Osteocyte (in vitro differentiated cells): ENCODE measurements at regions not wholly inside any gene's neighbourhood (a gene's known extent, or its start where the extent isn't known, plus 50 kb on each side); places are given as distances from the start of the nearest gene placed in this dataset.

ENCODE experiments used
- DNase-seq: peaks from one replicate; pipeline ENCODE4 v3.0.0; 2021; ENCODE audit warnings: mixed read lengths; ENCODE audit not compliant: unreplicated experiment; ENCODE audit errors: extremely low spot score
- H3K27ac Mint-ChIP-seq: one replicate; pipeline ENCODE4 v1.8.0; 2021; ENCODE audit warnings: mild to moderate bottlenecking, mixed read lengths; ENCODE audit not compliant: unreplicated experiment
- H3K27me3 Mint-ChIP-seq: one replicate; pipeline ENCODE4 v1.8.0; 2021; ENCODE audit warnings: mixed read lengths; ENCODE audit not compliant: unreplicated experiment
- H3K36me3 Mint-ChIP-seq: one replicate; pipeline ENCODE4 v1.8.0; 2021; ENCODE audit warnings: mixed read lengths; ENCODE audit not compliant: unreplicated experiment
- H3K4me1 Mint-ChIP-seq: one replicate; pipeline ENCODE4 v1.8.0; 2021; ENCODE audit warnings: mixed read lengths; ENCODE audit not compliant: unreplicated experiment
- H3K4me3 Mint-ChIP-seq: one replicate; pipeline ENCODE4 v1.8.0; 2021; ENCODE audit warnings: mild to moderate bottlenecking, moderate library complexity, mixed read lengths; ENCODE audit not compliant: unreplicated experiment
- H3K9me3 Mint-ChIP-seq: one replicate; pipeline ENCODE4 v1.8.0; 2021; ENCODE audit warnings: mixed read lengths; ENCODE audit not compliant: unreplicated experiment
- TF ChIP-seq, protein P1 (sequence below): fragments of 200-600 bp; sonication (generic); IDR thresholded peaks from 2 replicates; pipeline ENCODE4 v1.5.0; 2021; ENCODE audit warnings: antibody characterized with exemption, mild to moderate bottlenecking, moderate library complexity

DNA sequence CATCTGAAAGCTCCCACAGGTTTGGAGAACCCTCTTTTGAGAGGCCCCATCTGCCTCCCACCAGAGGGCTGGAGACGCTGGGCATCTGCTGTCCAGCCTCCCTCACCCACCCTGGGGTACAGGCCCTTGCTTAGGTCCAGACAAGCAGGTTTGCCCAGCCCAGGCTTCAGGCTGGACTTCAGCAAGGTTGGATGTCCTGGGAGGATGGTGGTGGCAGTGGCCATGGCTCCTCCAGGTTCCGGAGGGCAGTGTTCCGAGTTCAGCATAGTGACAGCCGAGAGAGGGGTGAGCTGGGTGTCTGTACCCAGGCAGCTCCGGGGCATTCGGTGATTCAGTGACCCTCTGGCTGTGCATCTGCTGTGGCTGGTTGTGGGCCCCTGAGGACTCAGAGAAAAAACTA, 58.2 kb upstream of the HDAC4 start:
- H3K4me3 Mint-ChIP-seq: no peak overlapping the region
- H3K27ac Mint-ChIP-seq: no peak overlapping the region
- H3K9me3 Mint-ChIP-seq: peaks cover 20% of the 10 kb centered on the region
- DNase-seq: peak; percentile 68
- peaks cover 8% of the 10 kb centered on the region for H3K4me1 Mint-ChIP-seq
- no peaks in the 10 kb centered on the region for H3K27me3 Mint-ChIP-seq
- H3K36me3 Mint-ChIP-seq: no peaks in the 10 kb centered on the region
- TF ChIP-seq, protein P1, sequence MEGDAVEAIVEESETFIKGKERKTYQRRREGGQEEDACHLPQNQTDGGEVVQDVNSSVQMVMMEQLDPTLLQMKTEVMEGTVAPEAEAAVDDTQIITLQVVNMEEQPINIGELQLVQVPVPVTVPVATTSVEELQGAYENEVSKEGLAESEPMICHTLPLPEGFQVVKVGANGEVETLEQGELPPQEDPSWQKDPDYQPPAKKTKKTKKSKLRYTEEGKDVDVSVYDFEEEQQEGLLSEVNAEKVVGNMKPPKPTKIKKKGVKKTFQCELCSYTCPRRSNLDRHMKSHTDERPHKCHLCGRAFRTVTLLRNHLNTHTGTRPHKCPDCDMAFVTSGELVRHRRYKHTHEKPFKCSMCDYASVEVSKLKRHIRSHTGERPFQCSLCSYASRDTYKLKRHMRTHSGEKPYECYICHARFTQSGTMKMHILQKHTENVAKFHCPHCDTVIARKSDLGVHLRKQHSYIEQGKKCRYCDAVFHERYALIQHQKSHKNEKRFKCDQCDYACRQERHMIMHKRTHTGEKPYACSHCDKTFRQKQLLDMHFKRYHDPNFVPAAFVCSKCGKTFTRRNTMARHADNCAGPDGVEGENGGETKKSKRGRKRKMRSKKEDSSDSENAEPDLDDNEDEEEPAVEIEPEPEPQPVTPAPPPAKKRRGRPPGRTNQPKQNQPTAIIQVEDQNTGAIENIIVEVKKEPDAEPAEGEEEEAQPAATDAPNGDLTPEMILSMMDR: no peak

- Mint-ChIP-seq H3K27me3 (no peaks in the 10 kb centered on the region), H3K36me3 (no peaks in the 10 kb centered on the region), H3K27ac (no peak overlapping the region), H3K4me1 (peaks cover 3% of the 10 kb centered on the region), H3K9me3 (peaks cover 21% of the 10 kb centered on the region), H3K4me3 (no peak overlapping the region)
- TF ChIP-seq, protein P1: no peak
- DNase-seq: peak; percentile 38
These were observed 57.0 kb upstream of the HDAC4 start for GRCh38 chr2:239457586-239458445.

DNA sequence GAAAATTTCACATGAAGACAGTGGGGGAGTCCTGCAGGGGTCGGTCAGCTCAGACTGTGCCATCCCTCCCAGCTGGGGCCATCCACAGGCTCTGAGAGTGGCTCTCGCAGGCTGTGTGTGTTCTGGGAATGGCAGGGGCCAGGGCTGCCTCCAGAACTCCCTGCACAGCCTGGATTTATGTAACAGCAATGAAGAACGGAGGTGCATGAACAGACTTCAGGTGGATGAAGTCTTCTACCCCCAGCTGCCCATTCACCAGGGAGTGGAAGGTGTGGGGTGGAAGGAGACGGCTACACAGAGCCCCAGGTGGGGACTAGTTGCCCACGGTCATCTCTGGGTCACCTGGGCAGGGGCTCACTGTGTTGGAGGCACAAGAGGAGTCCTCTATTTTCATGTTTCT, 56.1 kb upstream of the HDAC4 start:
- Mint-ChIP-seq H3K9me3 (peaks cover 27% of the 10 kb centered on the region), H3K36me3 (no peaks in the 10 kb centered on the region), H3K27me3 (no peaks in the 10 kb centered on the region), H3K4me1 (peaks cover 3% of the 10 kb centered on the region), H3K4me3 (no peak overlapping the region), H3K27ac (no peak overlapping the region)
- TF ChIP-seq, protein P1: no peak
- DNase-seq: no peak

DNA sequence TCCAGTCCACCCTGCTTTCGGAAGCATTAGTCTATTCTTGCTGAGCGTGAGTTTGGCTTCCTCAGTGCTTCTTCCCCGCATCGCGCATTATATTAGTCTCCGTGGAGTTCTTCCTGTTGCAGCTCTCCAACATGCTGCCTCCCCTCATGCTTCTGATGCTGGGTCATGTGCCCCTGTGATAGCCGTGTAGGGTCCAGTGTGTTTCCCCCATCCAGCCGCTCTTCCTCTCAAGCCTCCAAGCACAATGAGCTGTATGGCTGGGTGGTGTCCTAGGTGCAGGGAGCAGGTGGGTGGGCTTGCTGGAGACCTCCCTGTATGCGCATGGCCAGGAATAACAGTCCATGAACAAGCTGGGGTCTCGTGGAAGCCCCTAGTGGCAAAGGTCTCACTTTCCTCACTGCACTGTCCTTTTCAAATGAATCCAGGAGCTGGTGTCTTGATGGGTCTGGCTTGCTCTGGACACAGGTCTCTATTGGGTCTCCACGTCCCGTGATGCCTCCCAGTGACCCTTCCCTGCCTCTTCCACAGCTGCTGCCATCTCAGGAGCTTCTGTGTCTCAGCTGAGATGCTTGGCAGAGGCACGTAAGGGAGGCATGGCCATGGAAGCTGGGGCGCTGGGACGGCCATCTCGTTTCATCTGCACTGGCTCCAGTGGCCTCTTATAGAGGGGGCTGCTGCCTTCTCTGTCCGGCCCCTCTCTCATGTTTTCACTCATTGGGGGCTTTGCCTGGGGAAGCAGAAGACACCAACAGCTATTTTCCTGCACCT, 54.8 kb upstream of the HDAC4 start:
- Mint-ChIP-seq H3K4me1 (no peaks in the 10 kb centered on the region), H3K36me3 (no peaks in the 10 kb centered on the region), H3K27me3 (peaks cover 2% of the 10 kb centered on the region), H3K9me3 (peaks cover 38% of the 10 kb centered on the region), H3K4me3 (no peak overlapping the region), H3K27ac (no peak overlapping the region)
- peak; percentile 74 for DNase-seq
- TF ChIP-seq, protein P1: no peak

- Mint-ChIP-seq H3K4me1 (no peaks in the 10 kb centered on the region), H3K36me3 (no peaks in the 10 kb centered on the region), H3K4me3 (no peak overlapping the region), H3K9me3 (peaks cover 33% of the 10 kb centered on the region), H3K27ac (no peak overlapping the region), H3K27me3 (peaks cover 2% of the 10 kb centered on the region)
- DNase-seq: no peak
- TF ChIP-seq, protein P1: no peak
These were observed 53.7 kb upstream of the HDAC4 start for GRCh38 chr2:239454507-239454906.
